Esophagus muscularis mucosa (tissue), 3 donors: ENCODE measurements at regions not wholly inside any gene's neighbourhood (a gene's known extent, or its start where the extent isn't known, plus 50 kb on each side); places are given as distances from the start of the nearest gene placed in this dataset.

Source experiments
- CTCF ChIP-seq, 3 experiments: fragments of 200-600 bp in 2 of 3; fragments of 450-650 bp in 1 of 3; sonication (generic) in 2 of 3; IDR thresholded peaks; one replicate each; pipeline ENCODE4 v1.5.1; 2017 to 2019; ENCODE audit warnings: antibody characterized with exemption in 3 of 3, mild to moderate bottlenecking in 2 of 3, moderate library complexity in 1 of 3
- POLR2AphosphoS5 ChIP-seq, 2 donors: sonication (generic); formaldehyde crosslinking; IDR thresholded peaks; one replicate each; pipeline ENCODE4 v1.6.1; 2017; ENCODE audit warnings: antibody characterized with exemption in 2 of 2

- no peak for TF ChIP-seq POLR2AphosphoS5 (IDR thresholded peaks at IDR 0.05)
- TF ChIP-seq CTCF (IDR thresholded peaks at IDR 0.05), result no peak
These were observed 547.6 kb downstream of the NR2F2 start for GRCh38 chr15:96878129-96878528.
